ENCODE measurements at regions not wholly inside any gene's neighbourhood (a gene's known extent, or its start where the extent isn't known, plus 50 kb on each side); places are given as distances from the start of the nearest gene placed in this dataset.

- H3K4me3 ChIP-seq (ENCODE audit: low read depth, low read length), result no peak overlapping the region
- no peak for TF ChIP-seq CTCF (conservative IDR thresholded peaks at IDR 0.05; ENCODE audit: low read depth, low read length)
- DNase-seq (ENCODE audit: low read depth), result no peak
Measured at GRCh38 chr16:9338068-9338467, 246.6 kb downstream of the HAPSTR1 start.

GRCh38 chr16:9338510-9338909 lies 247.1 kb downstream of the HAPSTR1 start:
- no peak overlapping the region for H3K4me3 ChIP-seq (ENCODE audit: low read depth, low read length)
- TF ChIP-seq CTCF (conservative IDR thresholded peaks at IDR 0.05; ENCODE audit: low read depth, low read length), result no peak
- DNase-seq (ENCODE audit: low read depth), result no peak

- no peak overlapping the region for H3K4me3 ChIP-seq (ENCODE audit: low read depth, low read length)
- DNase-seq (ENCODE audit: low read depth), result no peak
- no peak for TF ChIP-seq CTCF (conservative IDR thresholded peaks at IDR 0.05; ENCODE audit: low read depth, low read length)
Measured at GRCh38 chr16:9340526-9341256, 249.2 kb downstream of the HAPSTR1 start.

- no peak for TF ChIP-seq CTCF (conservative IDR thresholded peaks at IDR 0.05; ENCODE audit: low read depth, low read length)
- no peak overlapping the region for H3K4me3 ChIP-seq (ENCODE audit: low read depth, low read length)
- DNase-seq (ENCODE audit: low read depth), result no peak
Measured at GRCh38 chr16:9343276-9343675, 251.8 kb downstream of the HAPSTR1 start.

DNA sequence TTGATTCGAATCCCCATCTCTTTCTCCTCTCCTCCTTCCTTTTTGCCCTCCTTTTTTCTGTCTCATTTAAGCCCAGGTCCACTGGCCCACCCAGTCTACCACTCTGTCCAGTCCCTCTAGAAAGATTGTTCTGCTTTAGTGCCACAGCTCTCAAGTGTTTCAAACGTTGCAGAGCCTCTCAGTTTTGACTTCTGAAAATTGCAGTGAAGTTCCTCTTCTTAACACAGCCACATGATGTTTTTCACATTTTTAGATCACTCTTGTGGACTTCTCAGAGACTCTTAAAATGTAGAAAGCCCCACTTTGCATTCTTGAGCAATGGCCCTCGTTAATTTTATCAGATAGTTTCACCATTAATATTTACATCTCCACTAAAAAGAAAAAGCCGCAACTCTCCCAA lies 253.1 kb downstream of the HAPSTR1 start:
- DNase-seq (ENCODE audit: low read depth), result no peak
- no peak overlapping the region for H3K4me3 ChIP-seq (ENCODE audit: low read depth, low read length)
- TF ChIP-seq CTCF (conservative IDR thresholded peaks at IDR 0.05; ENCODE audit: low read depth, low read length), result no peak

DNA sequence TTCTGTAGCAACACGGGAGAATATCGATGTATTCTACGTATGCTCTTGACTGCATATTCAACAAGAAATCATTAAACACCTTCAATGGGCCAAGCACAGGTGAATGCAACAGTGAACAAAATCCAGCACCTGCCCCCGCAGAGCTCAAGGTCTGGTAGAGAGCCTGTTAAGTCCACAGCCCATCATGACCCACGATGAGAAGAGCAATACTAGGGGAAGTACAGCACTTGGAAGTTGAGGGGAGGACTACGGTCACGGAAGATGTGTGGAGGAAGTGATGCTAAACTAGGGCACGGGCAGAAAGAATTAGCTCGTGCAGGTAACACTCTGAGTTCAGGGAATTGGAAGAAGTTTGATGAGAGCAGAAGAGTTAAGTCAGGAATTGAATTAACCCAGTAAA lies 253.6 kb downstream of the HAPSTR1 start:
- DNase-seq (ENCODE audit: low read depth), result no peak
- no peak for TF ChIP-seq CTCF (conservative IDR thresholded peaks at IDR 0.05; ENCODE audit: low read depth, low read length)
- no peak overlapping the region for H3K4me3 ChIP-seq (ENCODE audit: low read depth, low read length)

- TF ChIP-seq CTCF (conservative IDR thresholded peaks at IDR 0.05; ENCODE audit: low read depth, low read length), result no peak
- DNase-seq (ENCODE audit: low read depth), result no peak
- no peak overlapping the region for H3K4me3 ChIP-seq (ENCODE audit: low read depth, low read length)
Measured at GRCh38 chr16:9345880-9346279, 254.4 kb downstream of the HAPSTR1 start.
